ENCODE measurements at regions not wholly inside any gene's neighbourhood (a gene's known extent, or its start where the extent isn't known, plus 50 kb on each side); places are given as distances from the start of the nearest gene placed in this dataset.

DNA sequence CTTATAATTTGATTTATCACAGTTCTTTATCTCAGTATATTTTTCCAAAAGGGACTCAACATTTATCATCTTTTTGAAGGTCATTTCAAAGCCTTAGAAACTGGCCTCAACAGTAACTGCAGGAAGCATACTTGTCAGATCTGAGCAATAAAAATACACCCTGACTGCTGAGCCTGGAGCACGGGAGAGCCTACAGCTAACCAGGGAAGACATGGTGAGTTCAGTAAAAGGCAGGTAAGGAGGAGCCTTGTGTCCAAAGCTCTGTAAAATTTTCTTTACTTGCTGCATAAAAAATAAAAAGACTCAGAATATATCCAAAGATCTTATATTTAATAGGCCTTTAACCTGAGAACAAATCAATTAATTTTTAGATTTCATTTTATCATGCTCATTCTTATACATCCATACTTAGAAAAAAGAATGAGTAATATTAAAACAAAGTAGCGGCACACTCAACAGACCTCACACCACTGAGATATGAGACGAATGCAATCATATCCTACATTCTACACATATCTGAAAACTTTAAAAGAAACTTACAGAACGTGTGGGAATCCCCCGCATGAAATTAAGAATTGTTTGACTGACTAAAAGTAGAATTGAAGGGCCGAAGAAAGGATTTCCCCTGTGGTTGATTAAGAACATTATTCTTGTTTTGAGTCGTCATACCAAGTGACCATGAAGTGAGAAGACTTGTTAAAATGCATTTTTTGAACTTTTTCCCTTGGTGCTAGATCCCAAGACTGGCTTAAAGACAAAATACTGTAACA is 296.4 kb upstream of the MKLN1 start:
- TF ChIP-seq POLR2A (IDR thresholded peaks at IDR 0.05; ENCODE audit: low read depth, low read length) (no peak), POLR2AphosphoS5 (IDR thresholded peaks at IDR 0.05; ENCODE audit: low read depth, low read length) (no peak), TAF1 (IDR thresholded peaks at IDR 0.05; ENCODE audit: borderline replicate concordance, low read depth, low read length) (no peak)

All from GM12892 (cell line).